H9 (cell line): ENCODE measurements at regions not wholly inside any gene's neighbourhood (a gene's known extent, or its start where the extent isn't known, plus 50 kb on each side); places are given as distances from the start of the nearest gene placed in this dataset.

Experiments
- DNase-seq: peaks from one replicate; pipeline ENCODE4 v3.0.0-alpha.2; 2017
- H2AFZ ChIP-seq: one replicate; pipeline ENCODE4 v1.6.1; 2013; ENCODE audit warnings: mild to moderate bottlenecking, low read length, control low read depth, moderate library complexity
- H2AK5ac ChIP-seq: 2 replicates; pipeline ENCODE4 v1.6.1; 2013; ENCODE audit warnings: low read length, control low read depth, mixed read lengths; ENCODE audit not compliant: insufficient read length
- H2BK120ac ChIP-seq: one replicate; pipeline ENCODE4 v1.6.1; 2013; ENCODE audit warnings: low read depth, mild to moderate bottlenecking, low read length, control low read depth, inconsistent platforms; ENCODE audit not compliant: poor library complexity, severe bottlenecking
- H2BK12ac ChIP-seq: 2 replicates; pipeline ENCODE4 v1.6.1; 2013; ENCODE audit warnings: low read length, control low read depth, mixed read lengths, low read depth; ENCODE audit not compliant: insufficient read length
- H2BK15ac ChIP-seq: 2 replicates; pipeline ENCODE4 v1.6.1; 2013; ENCODE audit warnings: low read depth, low read length, control low read depth
- H2BK20ac ChIP-seq: one replicate; pipeline ENCODE4 v1.6.1; 2013; ENCODE audit warnings: low read depth, mild to moderate bottlenecking, low read length, control low read depth, inconsistent platforms; ENCODE audit not compliant: poor library complexity, severe bottlenecking
- H2BK5ac ChIP-seq: 2 replicates; pipeline ENCODE4 v1.6.1; 2013; ENCODE audit warnings: low read length, control low read depth, mixed read lengths; ENCODE audit not compliant: insufficient read length
- H3K14ac ChIP-seq: 2 replicates; pipeline ENCODE4 v1.6.1; 2013; ENCODE audit warnings: low read length, control low read depth; ENCODE audit not compliant: insufficient read depth
- H3K18ac ChIP-seq: 2 replicates; pipeline ENCODE4 v1.6.1; 2013; ENCODE audit warnings: low read depth, mild to moderate bottlenecking, mixed read lengths, low read length, control low read depth; ENCODE audit not compliant: insufficient read length
- H3K23ac ChIP-seq: 2 replicates; pipeline ENCODE4 v1.6.1; 2013; ENCODE audit warnings: low read length, control low read depth, mixed read lengths, low read depth; ENCODE audit not compliant: insufficient read length
- H3K23me2 ChIP-seq: 2 replicates; pipeline ENCODE4 v1.6.1; 2013; ENCODE audit warnings: low read depth, mild to moderate bottlenecking, mixed read lengths, low read length, control low read depth; ENCODE audit not compliant: insufficient read length, poor library complexity, severe bottlenecking
- H3K27ac ChIP-seq: 2 replicates; pipeline ENCODE4 v1.5.1; 2013; ENCODE audit warnings: low read length, control low read depth, mixed read lengths, low read depth; ENCODE audit not compliant: insufficient read length
- H3K27me3 ChIP-seq: 2 replicates; pipeline ENCODE4 v1.6.1; 2013; ENCODE audit warnings: low read length, control low read depth, inconsistent platforms; ENCODE audit not compliant: insufficient read depth
- H3K4ac ChIP-seq: 2 replicates; pipeline ENCODE4 v1.6.1; 2013; ENCODE audit warnings: low read depth, mild to moderate bottlenecking, control low read depth, inconsistent platforms, low read length, moderate library complexity
- H3K4me1 ChIP-seq: 2 replicates; pipeline ENCODE4 v1.6.1; 2013; ENCODE audit warnings: low read length, control low read depth, inconsistent platforms; ENCODE audit not compliant: insufficient read depth
- H3K4me2 ChIP-seq: 2 replicates; pipeline ENCODE4 v1.6.1; 2013; ENCODE audit warnings: low read length, control low read depth, mixed read lengths; ENCODE audit not compliant: insufficient read length, insufficient read depth
- H3K56ac ChIP-seq: 2 replicates; pipeline ENCODE4 v1.6.1; 2013; ENCODE audit warnings: low read depth, mild to moderate bottlenecking, mixed read lengths, low read length, control low read depth; ENCODE audit not compliant: insufficient read length
- H3K79me1 ChIP-seq: 2 replicates; pipeline ENCODE4 v1.6.1; 2013; ENCODE audit warnings: low read depth, mild to moderate bottlenecking, moderate library complexity, low read length, control low read depth, inconsistent platforms; ENCODE audit not compliant: insufficient read depth, poor library complexity, severe bottlenecking
- H3K79me2 ChIP-seq: 2 replicates; pipeline ENCODE4 v1.6.1; 2013; ENCODE audit warnings: low read length, control low read depth, inconsistent platforms; ENCODE audit not compliant: insufficient read depth
- H3K9ac ChIP-seq: 2 replicates; pipeline ENCODE4 v1.6.1; 2013; ENCODE audit warnings: low read length, control low read depth, mixed read lengths; ENCODE audit not compliant: insufficient read length; ENCODE audit errors: extremely low read depth
- H3K9me3 ChIP-seq: one replicate; pipeline ENCODE4 v1.6.1; 2013; ENCODE audit warnings: low read depth, low read length, inconsistent platforms; ENCODE audit not compliant: control insufficient read depth
- H3T11ph ChIP-seq: one replicate; pipeline ENCODE4 v1.6.1; 2013; ENCODE audit warnings: mild to moderate bottlenecking, low read length, control low read depth, inconsistent platforms
- H4K20me1 ChIP-seq: one replicate; pipeline ENCODE4 v1.6.1; 2013; ENCODE audit not compliant: control insufficient read depth, insufficient read length, insufficient read depth
- H4K5ac ChIP-seq: 2 replicates; pipeline ENCODE4 v1.6.1; 2013; ENCODE audit warnings: low read depth, mild to moderate bottlenecking, mixed read lengths, low read length, control low read depth; ENCODE audit not compliant: insufficient read length
- H4K8ac ChIP-seq: replicated peaks from 2 replicates; pipeline ENCODE4 v1.6.1; 2013; ENCODE audit warnings: low read length, control low read depth, mixed read lengths, low read depth; ENCODE audit not compliant: insufficient read length
- H4K91ac ChIP-seq: 2 replicates; pipeline ENCODE4 v1.6.1; 2013; ENCODE audit warnings: low read depth, mild to moderate bottlenecking, moderate library complexity, mixed read lengths, low read length, control low read depth; ENCODE audit not compliant: insufficient read length
- H3K27ac Mint-ChIP-seq, 3 experiments: 2 replicates in 2 of 3; 3 replicates in 1 of 3; pipeline ENCODE4 v1.8.0; 2020 to 2021; ENCODE audit warnings: mixed read lengths in 3 of 3, mild to moderate bottlenecking in 1 of 3, moderate library complexity in 1 of 3
- H3K27me3 Mint-ChIP-seq: 2 replicates; pipeline ENCODE4 v1.8.0; 2021; ENCODE audit warnings: low read depth, mild to moderate bottlenecking, moderate library complexity, mixed read lengths
- H3K36me3 Mint-ChIP-seq, 3 experiments: 2 replicates in 2 of 3; 3 replicates in 1 of 3; pipeline ENCODE4 v1.8.0; 2020 to 2021; ENCODE audit warnings: low read depth in 3 of 3, mixed read lengths in 3 of 3; ENCODE audit not compliant: insufficient read depth in 1 of 3
- H3K4me1 Mint-ChIP-seq, 2 experiments: 2 replicates each; pipeline ENCODE4 v1.8.0; 2020; ENCODE audit warnings: mixed read lengths in 2 of 2
- H3K4me3 Mint-ChIP-seq, 2 experiments: 2 replicates in 1 of 2; 3 replicates in 1 of 2; pipeline ENCODE4 v1.8.0; 2020 to 2021; ENCODE audit warnings: mild to moderate bottlenecking in 2 of 2, mixed read lengths in 2 of 2, moderate library complexity in 1 of 2
- H3K9me3 Mint-ChIP-seq, 2 experiments: 2 replicates in 1 of 2; 3 replicates in 1 of 2; pipeline ENCODE4 v1.8.0; 2020; ENCODE audit warnings: mild to moderate bottlenecking in 2 of 2, mixed read lengths in 2 of 2, moderate library complexity in 1 of 2
- CTCF ChIP-seq: fragments of 200-600 bp; sonication (generic); conservative IDR thresholded peaks from 3 replicates; pipeline ENCODE4 v1.8.0; 2021; ENCODE audit warnings: antibody characterized with exemption, mild to moderate bottlenecking
- WGBS: extraction: QIAGEN DNeasy Blood & Tissue Kit; methylation state at CpG from one replicate; pipeline ENCODE4 v1.1.7; 2013; ENCODE audit warnings: missing lambda C conversion rate, low lambda C conversion rate, mixed read lengths; ENCODE audit not compliant: insufficient read length; ENCODE audit errors: extremely low coverage; 5-methylcytosine and 5-hydroxymethylcytosine counted together

DNA sequence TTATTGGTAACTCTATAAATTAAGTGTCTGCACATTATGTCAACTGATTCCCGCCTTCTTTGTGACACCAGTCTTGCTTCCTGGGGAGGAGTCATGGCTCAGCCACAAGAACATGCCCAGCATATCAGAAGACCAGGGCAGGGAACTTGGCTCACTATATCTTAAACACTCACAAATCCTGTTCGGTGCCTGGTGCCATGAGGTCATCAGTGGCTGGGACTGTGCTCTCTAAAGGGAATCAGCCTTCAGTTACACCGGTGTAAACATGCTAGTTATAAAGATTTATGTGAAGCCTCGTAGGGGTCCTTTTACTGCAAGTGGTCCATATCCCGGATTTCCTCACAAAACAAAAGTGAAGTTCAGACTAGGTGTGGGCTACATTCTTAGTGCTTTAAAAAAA is 73.1 kb upstream of the ZNF521 start:
- H3K79me1 ChIP-seq, result no peaks in the 10 kb centered on the region
- no peaks in the 10 kb centered on the region for H3K79me2 ChIP-seq
- no peak overlapping the region for H3K56ac ChIP-seq
- H2AFZ ChIP-seq, result no peak overlapping the region
- no peak overlapping the region for H2BK15ac ChIP-seq
- H4K91ac ChIP-seq, result no peak overlapping the region
- Mint-ChIP-seq H3K4me3 (no peak overlapping the region), H3K9me3 (peaks cover 4 to 6% of the 10 kb centered on the region in 2 experiments; a peak in 3 of 5 replicates), H3K27me3 (peaks cover 2% of the 10 kb centered on the region; the same call in 1 of the 2 replicates), H3K27ac (no peak overlapping the region), H3K36me3 (no peaks in the 10 kb centered on the region; a peak in 1 of 7 replicates), H3K4me1 (peaks cover 0 to 5% of the 10 kb centered on the region in 2 experiments; a peak in 2 of 4 replicates)
- no peak overlapping the region for H2AK5ac ChIP-seq
- no peak for TF ChIP-seq CTCF
- no peak overlapping the region for H2BK12ac ChIP-seq
- no peak overlapping the region for H2BK120ac ChIP-seq
- H2BK20ac ChIP-seq, result no peak overlapping the region
- no peak overlapping the region for H4K5ac ChIP-seq
- DNase-seq, result no peak
- no peak overlapping the region for H3K27ac ChIP-seq
- no peak overlapping the region for H3K23ac ChIP-seq
- no CpG with 5 or more reads among the region's 5 CpGs for WGBS
- H3K9me3 ChIP-seq, result no peaks in the 10 kb centered on the region
- H3K9ac ChIP-seq, result no peak overlapping the region
- no peak overlapping the region for H3K14ac ChIP-seq
- H3K4me1 ChIP-seq, result no peaks in the 10 kb centered on the region
- H2BK5ac ChIP-seq, result no peak overlapping the region
- H3K27me3 ChIP-seq, result no peaks in the 10 kb centered on the region
- H3K4ac ChIP-seq, result no peak overlapping the region
- H3K23me2 ChIP-seq, result no peaks in the 10 kb centered on the region
- no peak overlapping the region for H3K18ac ChIP-seq
- no peak overlapping the region for H3K4me2 ChIP-seq
- H4K20me1 ChIP-seq, result no peaks in the 10 kb centered on the region
- H3T11ph ChIP-seq, result no peak overlapping the region
- no peak overlapping the region for H4K8ac ChIP-seq
